HG02571 (cell line): ENCODE measurements at regions not wholly inside any gene's neighbourhood (a gene's known extent, or its start where the extent isn't known, plus 50 kb on each side); places are given as distances from the start of the nearest gene placed in this dataset.
"Not testable (repeated sequence)": the region's sequence is repeated elsewhere in the genome, so short reads cannot be mapped to it uniquely, and the experiment has no call there.

Experiments used
- ATAC-seq: cut with Tn5 transposase; IDR thresholded peaks from one replicate; pipeline ENCODE4 v1.9.1; 2021; ENCODE audit warnings: mild to moderate bottlenecking, moderate library complexity; ENCODE audit not compliant: unreplicated experiment

DNA sequence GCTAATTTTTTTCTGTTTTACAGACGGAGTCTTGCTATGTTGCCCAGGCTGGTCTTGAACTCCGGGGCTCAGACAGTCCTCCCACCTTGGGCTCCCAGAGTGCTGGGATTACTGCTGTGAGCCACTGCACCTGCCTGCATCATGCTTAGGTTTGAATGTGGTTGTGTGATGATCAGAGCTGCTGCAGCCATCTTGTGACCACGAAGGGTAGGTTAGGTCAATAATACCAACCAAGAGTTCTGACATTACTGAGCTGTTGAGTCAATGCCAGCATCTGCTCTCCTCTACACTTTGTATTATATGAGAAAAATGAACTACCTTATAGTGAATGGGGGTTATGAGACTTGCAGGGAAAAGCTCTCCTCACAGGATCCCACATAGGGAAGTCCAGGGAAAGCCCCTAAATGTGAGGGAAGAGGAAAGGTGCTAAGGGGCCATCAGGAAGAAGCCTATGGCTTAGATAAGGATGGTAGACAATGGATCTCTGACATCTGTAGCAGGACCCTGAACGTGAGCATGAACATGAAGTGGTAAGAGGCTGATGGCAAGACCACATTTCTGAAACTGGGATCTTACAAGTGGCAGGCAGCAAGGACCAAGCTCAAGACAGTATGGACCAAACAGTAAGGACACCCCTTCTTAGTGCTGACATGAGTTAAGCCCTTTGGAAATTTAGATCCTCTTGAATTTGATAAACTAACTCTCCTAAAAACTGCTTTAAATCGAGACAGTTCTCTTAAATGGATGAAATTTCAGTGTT is 75.7 kb upstream of the ZNF169 start:
- no peak for ATAC-seq

DNA sequence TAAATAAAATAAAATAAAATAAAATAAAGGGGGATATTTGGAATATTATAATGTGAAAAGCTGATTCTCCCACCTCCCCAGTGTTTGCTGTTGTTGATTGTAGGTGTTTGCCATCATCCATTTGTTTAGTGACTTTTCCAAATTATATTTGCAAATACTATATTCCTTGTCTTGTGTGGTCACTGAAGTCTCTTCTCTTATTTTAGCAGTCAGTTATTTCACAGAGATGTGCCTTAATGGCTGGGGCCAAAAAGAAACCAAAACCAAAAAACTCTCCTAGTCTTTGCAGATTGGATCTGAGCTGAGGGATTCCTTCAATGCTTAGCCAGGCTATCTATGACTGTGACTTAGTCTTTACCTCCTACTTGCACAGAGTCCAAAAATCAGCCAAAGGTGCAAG is 70.9 kb upstream of the ZNF169 start:
- no peak for ATAC-seq

DNA sequence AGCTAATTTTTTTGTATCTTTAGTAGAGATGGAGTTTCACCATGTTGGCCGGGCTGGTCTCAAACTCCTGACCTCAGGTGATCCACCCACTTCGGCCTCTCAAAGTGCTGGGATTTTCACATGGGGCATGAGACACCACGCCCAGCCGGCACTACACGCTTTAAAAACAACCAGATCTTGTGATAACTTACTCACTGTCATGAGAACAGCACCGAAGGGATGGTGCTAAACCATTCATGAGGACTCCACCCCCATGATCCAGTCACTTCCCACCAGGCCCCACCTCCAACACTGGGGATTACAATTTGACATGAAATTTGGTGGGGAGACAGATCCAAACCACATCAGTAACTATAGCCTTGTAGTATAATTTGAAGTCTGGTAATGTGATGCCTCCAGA is 67.4 kb upstream of the ZNF169 start:
- ATAC-seq, result not testable (repeated sequence)

DNA sequence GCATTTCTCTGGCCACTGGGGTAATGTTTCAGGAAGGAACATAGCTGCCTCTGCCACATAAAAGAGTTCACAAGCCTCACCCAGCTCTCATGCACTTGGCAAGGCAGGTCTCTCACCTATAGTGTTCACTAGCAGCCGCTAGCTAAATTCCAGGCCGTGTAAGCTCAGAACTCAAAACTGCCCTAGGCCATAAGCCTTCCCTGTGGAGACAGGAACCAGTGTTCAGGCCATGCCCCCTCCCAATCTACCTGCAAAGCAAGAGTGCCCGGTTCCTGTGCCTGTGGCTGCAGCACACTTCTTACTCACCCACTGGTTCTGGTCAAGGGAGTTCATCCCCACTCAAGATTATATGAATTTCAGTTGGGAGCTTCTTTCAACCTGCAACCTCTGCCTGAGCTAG is 60.7 kb upstream of the ZNF169 start:
- ATAC-seq, result no peak

DNA sequence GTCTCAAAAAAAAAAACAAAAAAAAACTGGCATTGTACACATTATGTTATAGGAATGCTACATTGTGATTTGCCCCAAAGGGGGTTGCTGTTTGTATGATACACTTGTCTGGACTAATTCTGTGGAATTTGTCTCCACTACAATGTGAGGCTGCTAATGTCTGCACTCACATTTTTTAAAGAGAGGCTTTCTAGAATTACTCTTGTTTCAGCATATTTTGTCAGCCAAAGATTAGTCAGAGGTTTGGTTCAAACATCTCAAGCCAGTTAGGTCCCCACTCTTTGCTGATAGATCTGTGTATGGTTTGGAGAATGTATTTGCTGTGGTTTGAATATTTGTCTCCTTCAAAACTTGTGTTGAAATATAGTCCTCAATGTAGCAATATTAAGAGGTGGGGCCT is 59.3 kb upstream of the ZNF169 start:
- no peak for ATAC-seq

DNA sequence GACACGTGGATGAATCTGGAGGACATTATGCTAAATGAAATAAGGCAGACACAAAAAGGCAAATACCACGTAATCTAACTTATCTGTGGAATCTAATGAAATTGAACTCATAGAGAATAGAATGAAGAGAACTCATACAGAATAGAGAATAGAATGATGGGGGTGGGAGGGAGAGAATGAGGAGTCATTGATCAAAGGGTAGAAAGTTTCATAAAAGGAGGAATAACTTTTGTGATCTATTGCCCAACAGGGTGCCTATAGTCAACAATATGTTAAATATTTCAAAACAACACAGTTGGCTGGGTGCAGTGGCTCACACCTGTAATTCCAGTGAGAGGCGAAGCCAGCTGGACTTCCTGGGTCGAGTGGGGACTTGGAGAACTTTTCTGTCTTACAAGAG is 54.9 kb upstream of the ZNF169 start:
- no peak for ATAC-seq

DNA sequence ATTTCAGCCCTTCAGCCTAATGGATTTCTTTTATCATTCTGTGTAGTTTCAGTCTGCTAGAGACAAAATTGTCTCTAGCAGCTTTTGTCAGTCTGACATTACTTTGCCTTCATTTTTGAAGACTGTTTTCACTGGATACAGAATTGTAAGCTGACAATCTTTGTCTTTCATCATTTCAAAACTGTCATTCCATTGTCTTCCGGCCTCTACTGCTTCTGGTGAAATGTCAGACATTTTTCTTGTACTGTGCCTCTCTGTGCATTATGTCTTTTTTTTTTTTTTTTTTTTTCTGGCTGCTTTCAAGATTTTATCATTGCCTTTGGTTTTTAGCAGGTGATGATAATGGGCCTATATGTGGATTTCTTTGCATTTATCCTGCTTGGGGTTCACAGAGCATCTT is 51.3 kb upstream of the ZNF169 start:
- ATAC-seq, result no peak
